Liver (tissue), 7 donors: ENCODE measurements at regions not wholly inside any gene's neighbourhood (a gene's known extent, or its start where the extent isn't known, plus 50 kb on each side); places are given as distances from the start of the nearest gene placed in this dataset.

Experiments used
- DNase-seq: peaks from one replicate; pipeline ENCODE4 v3.0.0-alpha.2; 2017; ENCODE audit warnings: low spot score
- H3K27ac ChIP-seq, 2 donors: one replicate each; pipeline ENCODE4 v1.7.0; 2013; ENCODE audit warnings: inconsistent platforms in 2 of 2, low read length in 2 of 2, control low read depth in 1 of 2, low read depth in 1 of 2, mild to moderate bottlenecking in 1 of 2
- H3K27me3 ChIP-seq, 4 donors: one replicate each; pipeline versions ENCODE4 v1.6.1 to v1.7.0; 2013; ENCODE audit warnings: low read length in 3 of 4, inconsistent platforms in 1 of 4, mild to moderate bottlenecking in 1 of 4, moderate library complexity in 1 of 4; ENCODE audit not compliant: control insufficient read depth in 4 of 4, insufficient read depth in 4 of 4
- H3K36me3 ChIP-seq, 4 donors: one replicate each; pipeline versions ENCODE4 v1.6.1 to v1.7.0; 2013; ENCODE audit warnings: low read length in 3 of 4, mild to moderate bottlenecking in 3 of 4, low read depth in 1 of 4, moderate library complexity in 1 of 4; ENCODE audit not compliant: control insufficient read depth in 4 of 4, insufficient read depth in 3 of 4
- H3K4me1 ChIP-seq, 4 donors: one replicate each; pipeline versions ENCODE4 v1.6.1 to v1.7.0; 2013; ENCODE audit warnings: low read length in 3 of 4, mild to moderate bottlenecking in 3 of 4, moderate library complexity in 1 of 4; ENCODE audit not compliant: control insufficient read depth in 4 of 4, insufficient read depth in 4 of 4
- H3K4me3 ChIP-seq, 3 donors: one replicate each; pipeline versions ENCODE4 v1.6.1 to v1.7.0; 2013; ENCODE audit warnings: low read length in 3 of 3, control low read depth in 1 of 3, low read depth in 1 of 3, mild to moderate bottlenecking in 1 of 3
- H3K9ac ChIP-seq, 2 donors: one replicate each; pipeline ENCODE4 v1.7.0; 2013; ENCODE audit warnings: low read length in 2 of 2, mild to moderate bottlenecking in 2 of 2, moderate library complexity in 2 of 2, control low read depth in 1 of 2, low read depth in 1 of 2
- H3K9me3 ChIP-seq, 4 donors: one replicate each; pipeline versions ENCODE4 v1.6.1 to v1.7.0; 2013; ENCODE audit warnings: low read length in 3 of 4; ENCODE audit not compliant: control insufficient read depth in 4 of 4
- ATF3 ChIP-seq: IDR thresholded peaks from 2 replicates; pipeline ENCODE4 v1.6.1; 2016; ENCODE audit warnings: antibody characterized with exemption
- EGR1 ChIP-seq, 2 donors: IDR thresholded peaks; 2 replicates each; pipeline ENCODE4 v1.6.1; 2016 to 2018; ENCODE audit warnings: antibody characterized with exemption in 2 of 2, low read depth in 2 of 2
- FOXA1 ChIP-seq: IDR thresholded peaks from 2 replicates; pipeline ENCODE4 v1.6.1; 2016; ENCODE audit warnings: antibody characterized with exemption
- FOXA2 ChIP-seq: IDR thresholded peaks from 2 replicates; pipeline ENCODE4 v1.6.1; 2016; ENCODE audit warnings: antibody characterized with exemption
- GABPA ChIP-seq, 2 donors: IDR thresholded peaks in 1 of 2; conservative IDR thresholded peaks in 1 of 2; 2 replicates each; pipeline ENCODE4 v1.6.1; 2016; ENCODE audit warnings: antibody characterized with exemption in 2 of 2, mild to moderate bottlenecking in 1 of 2, moderate library complexity in 1 of 2
- HNF4A ChIP-seq, 2 donors: conservative IDR thresholded peaks; 2 replicates each; pipeline ENCODE4 v1.6.1; 2016; ENCODE audit warnings: antibody characterized with exemption in 2 of 2, mild to moderate bottlenecking in 2 of 2
- HNF4G ChIP-seq: IDR thresholded peaks from 2 replicates; pipeline ENCODE4 v1.6.1; 2016; ENCODE audit warnings: antibody characterized with exemption
- JUND ChIP-seq, 2 donors: IDR thresholded peaks; 2 replicates each; pipeline ENCODE4 v1.6.1; 2016; ENCODE audit warnings: antibody characterized with exemption in 2 of 2
- MAX ChIP-seq: IDR thresholded peaks from 2 replicates; pipeline ENCODE4 v1.6.1; 2016; ENCODE audit warnings: antibody characterized with exemption
- NR2F2 ChIP-seq: IDR thresholded peaks from 2 replicates; pipeline ENCODE4 v1.6.1; 2016; ENCODE audit warnings: antibody characterized with exemption
- RAD21 ChIP-seq, 2 donors: IDR thresholded peaks; 2 replicates each; pipeline ENCODE4 v1.6.1; 2016; ENCODE audit warnings: antibody characterized with exemption in 2 of 2, mild to moderate bottlenecking in 2 of 2
- RXRA ChIP-seq, 2 donors: IDR thresholded peaks; 2 replicates each; pipeline ENCODE4 v1.6.1; 2017 to 2018; ENCODE audit warnings: antibody characterized with exemption in 2 of 2, mild to moderate bottlenecking in 1 of 2
- SP1 ChIP-seq: IDR thresholded peaks from 2 replicates; pipeline ENCODE4 v1.6.1; 2018; ENCODE audit warnings: antibody characterized with exemption, mild to moderate bottlenecking
- TAF1 ChIP-seq: conservative IDR thresholded peaks from 2 replicates; pipeline ENCODE4 v1.6.1; 2016; ENCODE audit warnings: antibody characterized with exemption, mild to moderate bottlenecking
- YY1 ChIP-seq: IDR thresholded peaks from 2 replicates; pipeline ENCODE4 v1.6.1; 2016; ENCODE audit warnings: antibody characterized with exemption, mild to moderate bottlenecking
- ZBTB33 ChIP-seq: IDR thresholded peaks from 2 replicates; pipeline ENCODE4 v1.6.1; 2016; ENCODE audit warnings: antibody characterized with exemption
- WGBS: extraction: QIAGEN DNeasy Blood & Tissue Kit; methylation state at CpG from one replicate; pipeline ENCODE4 v1.1.7; 2013; 5-methylcytosine and 5-hydroxymethylcytosine counted together
- TF ChIP-seq, protein P1 (sequence below): IDR thresholded peaks from 2 replicates; pipeline ENCODE4 v1.6.1; 2016; ENCODE audit warnings: antibody characterized with exemption, mild to moderate bottlenecking
- donor health status: healthy.
- donor health status: healthy.
- donor health status: healthy.
- donor health status: healthy.

DNA sequence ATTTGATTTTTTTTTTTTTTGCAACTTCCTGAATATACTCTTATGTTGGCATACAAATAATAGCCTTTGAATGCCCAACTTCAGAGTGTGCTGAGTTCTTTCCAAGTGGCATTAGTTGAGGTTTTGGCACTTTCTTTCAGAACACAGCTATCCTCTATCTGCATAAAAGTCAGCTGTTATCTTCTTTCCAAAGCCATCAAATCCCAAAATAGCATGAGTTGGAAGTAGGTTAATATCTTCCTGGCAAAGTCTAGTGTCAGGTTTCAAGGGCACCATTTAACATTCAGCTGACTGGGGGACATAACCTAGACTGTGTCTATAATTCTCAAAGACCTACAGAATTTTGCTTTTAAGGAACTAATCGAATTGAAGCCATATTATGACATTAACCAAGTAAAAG lies 223.9 kb downstream of the PLPP3 start:
- Histone ChIP-seq H3K36me3 (no peaks in the 10 kb centered on the region), H3K9me3 (no peaks in the 10 kb centered on the region), H3K9ac (no peak overlapping the region), H3K27ac (no peak overlapping the region), H3K4me3 (no peak overlapping the region), H3K27me3 (no peaks in the 10 kb centered on the region), H3K4me1 (no peaks in the 10 kb centered on the region)
- no peak for DNase-seq
- 85% methylated on average over 1 of the region's 1 CpG for WGBS
- TF ChIP-seq RAD21 (IDR thresholded peaks at IDR 0.05), result no peak
- no peak for TF ChIP-seq YY1
- TF ChIP-seq MAX, result no peak
- TF ChIP-seq EGR1 (IDR thresholded peaks at IDR 0.05; ENCODE audit: low read depth in 2 of 2), result no peak
- no peak for TF ChIP-seq TAF1
- TF ChIP-seq ZBTB33, result no peak
- TF ChIP-seq JUND (IDR thresholded peaks at IDR 0.05), result no peak
- TF ChIP-seq RXRA (IDR thresholded peaks at IDR 0.05), result no peak
- TF ChIP-seq ATF3, result no peak
- TF ChIP-seq FOXA2, result no peak
- TF ChIP-seq GABPA (IDR thresholded peaks at IDR 0.05 in 1 of 2, conservative IDR thresholded peaks at IDR 0.05 in 1 of 2), result no peak
- TF ChIP-seq SP1, result no peak
- no peak for TF ChIP-seq FOXA1
- no peak for TF ChIP-seq HNF4G
- TF ChIP-seq HNF4A (conservative IDR thresholded peaks at IDR 0.05), result no peak
- no peak for TF ChIP-seq NR2F2
- TF ChIP-seq, protein P1, sequence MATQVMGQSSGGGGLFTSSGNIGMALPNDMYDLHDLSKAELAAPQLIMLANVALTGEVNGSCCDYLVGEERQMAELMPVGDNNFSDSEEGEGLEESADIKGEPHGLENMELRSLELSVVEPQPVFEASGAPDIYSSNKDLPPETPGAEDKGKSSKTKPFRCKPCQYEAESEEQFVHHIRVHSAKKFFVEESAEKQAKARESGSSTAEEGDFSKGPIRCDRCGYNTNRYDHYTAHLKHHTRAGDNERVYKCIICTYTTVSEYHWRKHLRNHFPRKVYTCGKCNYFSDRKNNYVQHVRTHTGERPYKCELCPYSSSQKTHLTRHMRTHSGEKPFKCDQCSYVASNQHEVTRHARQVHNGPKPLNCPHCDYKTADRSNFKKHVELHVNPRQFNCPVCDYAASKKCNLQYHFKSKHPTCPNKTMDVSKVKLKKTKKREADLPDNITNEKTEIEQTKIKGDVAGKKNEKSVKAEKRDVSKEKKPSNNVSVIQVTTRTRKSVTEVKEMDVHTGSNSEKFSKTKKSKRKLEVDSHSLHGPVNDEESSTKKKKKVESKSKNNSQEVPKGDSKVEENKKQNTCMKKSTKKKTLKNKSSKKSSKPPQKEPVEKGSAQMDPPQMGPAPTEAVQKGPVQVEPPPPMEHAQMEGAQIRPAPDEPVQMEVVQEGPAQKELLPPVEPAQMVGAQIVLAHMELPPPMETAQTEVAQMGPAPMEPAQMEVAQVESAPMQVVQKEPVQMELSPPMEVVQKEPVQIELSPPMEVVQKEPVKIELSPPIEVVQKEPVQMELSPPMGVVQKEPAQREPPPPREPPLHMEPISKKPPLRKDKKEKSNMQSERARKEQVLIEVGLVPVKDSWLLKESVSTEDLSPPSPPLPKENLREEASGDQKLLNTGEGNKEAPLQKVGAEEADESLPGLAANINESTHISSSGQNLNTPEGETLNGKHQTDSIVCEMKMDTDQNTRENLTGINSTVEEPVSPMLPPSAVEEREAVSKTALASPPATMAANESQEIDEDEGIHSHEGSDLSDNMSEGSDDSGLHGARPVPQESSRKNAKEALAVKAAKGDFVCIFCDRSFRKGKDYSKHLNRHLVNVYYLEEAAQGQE, result no peak

DNA sequence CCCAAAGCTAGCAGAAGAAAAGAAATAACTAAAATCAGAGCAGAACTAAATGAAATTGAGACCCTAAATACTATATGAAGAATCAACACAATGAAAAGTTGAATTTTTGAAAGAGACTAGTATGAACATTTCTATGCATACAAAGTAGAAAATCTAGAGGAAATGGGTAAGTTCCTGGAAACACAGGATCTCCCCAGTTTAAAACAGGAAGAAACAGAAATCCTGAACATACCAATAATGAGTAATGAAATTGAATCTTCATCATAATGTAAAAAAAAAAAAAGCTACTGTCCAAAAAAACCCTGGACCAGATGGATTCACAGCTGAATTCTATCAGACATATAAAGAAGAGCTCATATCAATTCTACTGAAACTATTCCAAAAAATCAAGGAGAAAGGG lies 233.5 kb downstream of the PLPP3 start:
- no peak for DNase-seq
- H3K27me3 ChIP-seq, result no peaks in the 10 kb centered on the region
- H3K27ac ChIP-seq, result no peak overlapping the region
- H3K36me3 ChIP-seq, result no peaks in the 10 kb centered on the region
- TF ChIP-seq HNF4G (no peak), RXRA (IDR thresholded peaks at IDR 0.05) (no peak), HNF4A (conservative IDR thresholded peaks at IDR 0.05) (no peak), MAX (no peak), FOXA1 (no peak), ATF3 (no peak), FOXA2 (no peak), ZBTB33 (no peak)
- H3K9me3 ChIP-seq, result no peaks in the 10 kb centered on the region
- no peaks in the 10 kb centered on the region for H3K4me1 ChIP-seq
- H3K9ac ChIP-seq, result no peak overlapping the region
- no peak overlapping the region for H3K4me3 ChIP-seq
